ENCODE measurements at regions not wholly inside any gene's neighbourhood (a gene's known extent, or its start where the extent isn't known, plus 50 kb on each side); places are given as distances from the start of the nearest gene placed in this dataset.

DNA sequence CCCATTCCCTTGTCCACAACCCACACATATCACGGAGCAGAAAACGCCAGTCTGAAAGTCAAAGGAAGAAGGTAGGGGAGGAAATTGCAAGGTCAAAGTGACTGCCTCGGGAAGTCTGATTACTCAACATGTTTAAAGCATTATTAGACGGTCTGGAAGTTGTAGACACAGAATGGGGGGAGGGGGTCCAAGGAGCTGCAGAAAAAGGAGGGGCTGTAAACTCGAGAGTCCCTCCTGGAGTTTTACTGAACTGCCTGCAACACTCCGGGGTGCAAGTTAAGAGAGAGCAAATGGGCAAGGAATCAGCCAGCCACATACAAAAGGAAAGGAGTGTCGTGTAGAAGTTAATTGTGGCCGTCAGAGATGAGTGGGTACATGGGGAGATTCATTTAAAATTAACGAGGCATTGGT, 417.7 kb upstream of the JARID2 start:
- no peak overlapping the region for H3K27ac ChIP-seq (ENCODE audit: low read depth in 2 of 2, low read length in 1 of 2)
- no peak for TF ChIP-seq MXI1 (IDR thresholded peaks at IDR 0.05; ENCODE audit: low read depth, low read length)
- TF ChIP-seq RAD21 (IDR thresholded peaks at IDR 0.05; ENCODE audit: low read length): no peak
- no peak for TF ChIP-seq CHD2 (IDR thresholded peaks at IDR 0.05; ENCODE audit: low read length, partially characterized antibody)
- TF ChIP-seq ELF1 (IDR thresholded peaks at IDR 0.05): no peak
- no peak for TF ChIP-seq TEAD4 (IDR thresholded peaks at IDR 0.05; ENCODE audit: borderline replicate concordance, insufficient read depth)
- TF ChIP-seq, protein P1, sequence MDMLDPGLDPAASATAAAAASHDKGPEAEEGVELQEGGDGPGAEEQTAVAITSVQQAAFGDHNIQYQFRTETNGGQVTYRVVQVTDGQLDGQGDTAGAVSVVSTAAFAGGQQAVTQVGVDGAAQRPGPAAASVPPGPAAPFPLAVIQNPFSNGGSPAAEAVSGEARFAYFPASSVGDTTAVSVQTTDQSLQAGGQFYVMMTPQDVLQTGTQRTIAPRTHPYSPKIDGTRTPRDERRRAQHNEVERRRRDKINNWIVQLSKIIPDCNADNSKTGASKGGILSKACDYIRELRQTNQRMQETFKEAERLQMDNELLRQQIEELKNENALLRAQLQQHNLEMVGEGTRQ (IDR thresholded peaks at IDR 0.05; ENCODE audit: borderline replicate concordance, low read depth, low read length): no peak
- TF ChIP-seq, protein P2, sequence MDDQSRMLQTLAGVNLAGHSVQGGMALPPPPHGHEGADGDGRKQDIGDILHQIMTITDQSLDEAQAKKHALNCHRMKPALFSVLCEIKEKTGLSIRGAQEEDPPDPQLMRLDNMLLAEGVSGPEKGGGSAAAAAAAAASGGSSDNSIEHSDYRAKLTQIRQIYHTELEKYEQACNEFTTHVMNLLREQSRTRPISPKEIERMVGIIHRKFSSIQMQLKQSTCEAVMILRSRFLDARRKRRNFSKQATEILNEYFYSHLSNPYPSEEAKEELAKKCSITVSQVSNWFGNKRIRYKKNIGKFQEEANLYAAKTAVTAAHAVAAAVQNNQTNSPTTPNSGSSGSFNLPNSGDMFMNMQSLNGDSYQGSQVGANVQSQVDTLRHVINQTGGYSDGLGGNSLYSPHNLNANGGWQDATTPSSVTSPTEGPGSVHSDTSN (IDR thresholded peaks at IDR 0.05): no peak
- TF ChIP-seq SMC3 (IDR thresholded peaks at IDR 0.05; ENCODE audit: low read depth, low read length): no peak
- no peak for TF ChIP-seq JUND (IDR thresholded peaks at IDR 0.05)
- TF ChIP-seq EP300 (IDR thresholded peaks at IDR 0.05; ENCODE audit: borderline replicate concordance in 1 of 2, low read depth in 1 of 2, low read length in 1 of 2): no peak
- TF ChIP-seq FOXM1 (IDR thresholded peaks at IDR 0.05; ENCODE audit: low read depth): no peak
- TF ChIP-seq EZH2phosphoT487 (IDR thresholded peaks at IDR 0.05; ENCODE audit: borderline replicate concordance, low read depth): no peak
- TF ChIP-seq, protein P3, sequence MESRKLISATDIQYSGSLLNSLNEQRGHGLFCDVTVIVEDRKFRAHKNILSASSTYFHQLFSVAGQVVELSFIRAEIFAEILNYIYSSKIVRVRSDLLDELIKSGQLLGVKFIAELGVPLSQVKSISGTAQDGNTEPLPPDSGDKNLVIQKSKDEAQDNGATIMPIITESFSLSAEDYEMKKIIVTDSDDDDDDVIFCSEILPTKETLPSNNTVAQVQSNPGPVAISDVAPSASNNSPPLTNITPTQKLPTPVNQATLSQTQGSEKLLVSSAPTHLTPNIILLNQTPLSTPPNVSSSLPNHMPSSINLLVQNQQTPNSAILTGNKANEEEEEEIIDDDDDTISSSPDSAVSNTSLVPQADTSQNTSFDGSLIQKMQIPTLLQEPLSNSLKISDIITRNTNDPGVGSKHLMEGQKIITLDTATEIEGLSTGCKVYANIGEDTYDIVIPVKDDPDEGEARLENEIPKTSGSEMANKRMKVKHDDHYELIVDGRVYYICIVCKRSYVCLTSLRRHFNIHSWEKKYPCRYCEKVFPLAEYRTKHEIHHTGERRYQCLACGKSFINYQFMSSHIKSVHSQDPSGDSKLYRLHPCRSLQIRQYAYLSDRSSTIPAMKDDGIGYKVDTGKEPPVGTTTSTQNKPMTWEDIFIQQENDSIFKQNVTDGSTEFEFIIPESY (IDR thresholded peaks at IDR 0.05; ENCODE audit: borderline replicate concordance, low read depth): no peak
- TF ChIP-seq FOXJ3 (CRISPR knock-in tag; IDR thresholded peaks at IDR 0.05): no peak
- TF ChIP-seq, protein P4, sequence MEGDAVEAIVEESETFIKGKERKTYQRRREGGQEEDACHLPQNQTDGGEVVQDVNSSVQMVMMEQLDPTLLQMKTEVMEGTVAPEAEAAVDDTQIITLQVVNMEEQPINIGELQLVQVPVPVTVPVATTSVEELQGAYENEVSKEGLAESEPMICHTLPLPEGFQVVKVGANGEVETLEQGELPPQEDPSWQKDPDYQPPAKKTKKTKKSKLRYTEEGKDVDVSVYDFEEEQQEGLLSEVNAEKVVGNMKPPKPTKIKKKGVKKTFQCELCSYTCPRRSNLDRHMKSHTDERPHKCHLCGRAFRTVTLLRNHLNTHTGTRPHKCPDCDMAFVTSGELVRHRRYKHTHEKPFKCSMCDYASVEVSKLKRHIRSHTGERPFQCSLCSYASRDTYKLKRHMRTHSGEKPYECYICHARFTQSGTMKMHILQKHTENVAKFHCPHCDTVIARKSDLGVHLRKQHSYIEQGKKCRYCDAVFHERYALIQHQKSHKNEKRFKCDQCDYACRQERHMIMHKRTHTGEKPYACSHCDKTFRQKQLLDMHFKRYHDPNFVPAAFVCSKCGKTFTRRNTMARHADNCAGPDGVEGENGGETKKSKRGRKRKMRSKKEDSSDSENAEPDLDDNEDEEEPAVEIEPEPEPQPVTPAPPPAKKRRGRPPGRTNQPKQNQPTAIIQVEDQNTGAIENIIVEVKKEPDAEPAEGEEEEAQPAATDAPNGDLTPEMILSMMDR (IDR thresholded peaks at IDR 0.05): no peak
- no peak for TF ChIP-seq SIN3A (IDR thresholded peaks at IDR 0.05; ENCODE audit: borderline replicate concordance, low read depth, low read length)
- no peak for TF ChIP-seq RFX5 (IDR thresholded peaks at IDR 0.05; ENCODE audit: low read length)
- TF ChIP-seq TAF1 (IDR thresholded peaks at IDR 0.05; ENCODE audit: borderline replicate concordance, low read depth, low read length): no peak
- H3K9me2 ChIP-seq: no peaks in the 10 kb centered on the region
- no peaks in the 10 kb centered on the region for H3K9me3 ChIP-seq
- H4K20me1 ChIP-seq (ENCODE audit: insufficient read depth): no peaks in the 10 kb centered on the region
- WGBS (ENCODE audit: low lambda C conversion rate): 43% methylated on average over 9 of the region's 9 CpGs
- no peak overlapping the region for H3K4me2 ChIP-seq
- H3K36me3 ChIP-seq (replicated peaks in 1 of 2; ENCODE audit: control insufficient read depth in 1 of 2, insufficient read depth in 2 of 2, low read length in 1 of 2): no peaks in the 10 kb centered on the region
- H3K9ac ChIP-seq: no peak overlapping the region
- no peaks in the 10 kb centered on the region for H3K79me2 ChIP-seq (ENCODE audit: insufficient read depth)
- H3K4me3 ChIP-seq (ENCODE audit: low read depth in 2 of 2, low read length in 1 of 2): no peak overlapping the region
- ChIA-PET POLR2A (no interaction called here), CTCF (no interaction called here)
- DNase-seq: no peak
- no peaks in the 10 kb centered on the region for H3F3A ChIP-seq (replicated peaks; ENCODE audit: insufficient read depth)
- H2AFZ ChIP-seq (ENCODE audit: low read depth): no peak overlapping the region
- no peaks in the 10 kb centered on the region for H3K27me3 ChIP-seq (ENCODE audit: insufficient read depth)
- no peaks in the 10 kb centered on the region; a peak in 1 of 4 replicates for H3K4me1 ChIP-seq (ENCODE audit: control insufficient read depth in 1 of 2, insufficient read depth in 2 of 2, low read depth in 1 of 2, low read length in 1 of 2)

All from SK-N-SH (cell line).